Hepatocyte (in vitro differentiated cells): ENCODE measurements at regions not wholly inside any gene's neighbourhood (a gene's known extent, or its start where the extent isn't known, plus 50 kb on each side); places are given as distances from the start of the nearest gene placed in this dataset.

Source experiments
- CTCF ChIP-seq: fragments of 200-600 bp; sonication (generic); IDR thresholded peaks from 2 replicates; pipeline ENCODE4 v1.5.1; 2016; ENCODE audit warnings: antibody characterized with exemption, mild to moderate bottlenecking; ENCODE audit not compliant: poor library complexity
- EZH2 ChIP-seq: fragments of 200-600 bp; sonication (generic); IDR thresholded peaks from 2 replicates; pipeline ENCODE4 v1.6.1; 2016; ENCODE audit warnings: antibody characterized with exemption, mild to moderate bottlenecking, borderline replicate concordance
- EZH2phosphoT487 ChIP-seq: fragments of 200-600 bp; sonication (generic); IDR thresholded peaks from one replicate; pipeline ENCODE4 v1.6.1; 2018; ENCODE audit warnings: antibody characterized with exemption, mild to moderate bottlenecking, low read depth, moderate library complexity; ENCODE audit not compliant: unreplicated experiment, severe bottlenecking

GRCh38 chr9:129549139-129549538 is 71.8 kb downstream of the C9orf50 start:
- TF ChIP-seq CTCF, result no peak
- no peak for TF ChIP-seq EZH2phosphoT487
- TF ChIP-seq EZH2, result no peak
